C1 segment of cervical spinal cord (tissue), 14 donors: ENCODE measurements at regions not wholly inside any gene's neighbourhood (a gene's known extent, or its start where the extent isn't known, plus 50 kb on each side); places are given as distances from the start of the nearest gene placed in this dataset.
"Not testable (repeated sequence)": the region's sequence is repeated elsewhere in the genome, so short reads cannot be mapped to it uniquely, and the experiment has no call there.

Experiments used
- DNase-seq, 14 donors: peaks; one replicate each; lab custom pipeline; 2025; lab: John Stamatoyannopoulos, UW

GRCh38 chr15:96197721-96198120 lies 132.8 kb upstream of the NR2F2 start:
- no peak for DNase-seq

GRCh38 chr15:96199111-96199510 lies 131.4 kb upstream of the NR2F2 start:
- no peak for DNase-seq

- no peak for DNase-seq
Measured at GRCh38 chr15:96200357-96200967, 130.0 kb upstream of the NR2F2 start.

- no peak for DNase-seq
Measured at GRCh38 chr15:96201696-96202095, 128.8 kb upstream of the NR2F2 start.

- DNase-seq: not testable (repeated sequence)
Measured at GRCh38 chr15:96205588-96205987, 124.9 kb upstream of the NR2F2 start.

- no peak for DNase-seq
Measured at GRCh38 chr15:96207377-96208006, 123.0 kb upstream of the NR2F2 start.

GRCh38 chr15:96209285-96209735 lies 121.2 kb upstream of the NR2F2 start:
- DNase-seq: no peak

- DNase-seq: no peak
Measured at GRCh38 chr15:96213045-96213444, 117.5 kb upstream of the NR2F2 start.

- DNase-seq: no peak
Measured at GRCh38 chr15:96213896-96214295, 116.6 kb upstream of the NR2F2 start.

GRCh38 chr15:96216481-96216880 lies 114.0 kb upstream of the NR2F2 start:
- DNase-seq: not testable (repeated sequence)

GRCh38 chr15:96217983-96218382 lies 112.5 kb upstream of the NR2F2 start:
- DNase-seq: no peak

- DNase-seq: no peak
Measured at GRCh38 chr15:96218623-96219455, 111.7 kb upstream of the NR2F2 start.

GRCh38 chr15:96219681-96220080 lies 110.8 kb upstream of the NR2F2 start:
- no peak for DNase-seq

GRCh38 chr15:96220657-96221056 lies 109.8 kb upstream of the NR2F2 start:
- no peak for DNase-seq

GRCh38 chr15:96222981-96223380 lies 107.5 kb upstream of the NR2F2 start:
- no peak for DNase-seq

- no peak for DNase-seq
Measured at GRCh38 chr15:96223939-96224338, 106.6 kb upstream of the NR2F2 start.

GRCh38 chr15:96225642-96226259 lies 104.7 kb upstream of the NR2F2 start:
- DNase-seq: no peak

- no peak for DNase-seq
Measured at GRCh38 chr15:96230526-96231181, 99.8 kb upstream of the NR2F2 start.

- DNase-seq: no peak
Measured at GRCh38 chr15:96232335-96232734, 98.2 kb upstream of the NR2F2 start.

- no peak for DNase-seq
Measured at GRCh38 chr15:96234109-96234892, 96.2 kb upstream of the NR2F2 start.

- DNase-seq: no peak
Measured at GRCh38 chr15:96237002-96237401, 93.5 kb upstream of the NR2F2 start.
